KOPT-K1 (cell line): ENCODE measurements at regions not wholly inside any gene's neighbourhood (a gene's known extent, or its start where the extent isn't known, plus 50 kb on each side); places are given as distances from the start of the nearest gene placed in this dataset.
"Not testable (repeated sequence)": the region's sequence is repeated elsewhere in the genome, so short reads cannot be mapped to it uniquely, and the experiment has no call there.

ENCODE experiments used
- H3K27ac ChIP-seq: fragments of 200-600 bp; sonication (generic); 2 replicates; pipeline ENCODE4 v1.5.1; 2016; ENCODE audit warnings: antibody characterized with exemption, mild to moderate bottlenecking, low read depth, low read length; ENCODE audit not compliant: poor library complexity, severe bottlenecking
- H3K36me3 ChIP-seq: fragments of 200-600 bp; sonication (generic); 2 replicates; pipeline ENCODE4 v1.5.1; 2017; ENCODE audit warnings: antibody characterized with exemption, mild to moderate bottlenecking, low read length, moderate library complexity; ENCODE audit not compliant: insufficient read depth
- H3K9me3 ChIP-seq: fragments of 200-600 bp; sonication (generic); 2 replicates; pipeline ENCODE4 v1.5.1; 2017; ENCODE audit warnings: antibody characterized with exemption, low read length, mild to moderate bottlenecking; ENCODE audit not compliant: insufficient read depth, poor library complexity, severe bottlenecking

GRCh38 chr13:30074431-30074830 lies 224.0 kb upstream of the UBL3 start:
- H3K36me3 ChIP-seq: no peaks in the 10 kb centered on the region
- H3K9me3 ChIP-seq: no peaks in the 10 kb centered on the region
- no peak overlapping the region for H3K27ac ChIP-seq

GRCh38 chr13:30072818-30073186 lies 222.4 kb upstream of the UBL3 start:
- no peaks in the 10 kb centered on the region for H3K36me3 ChIP-seq
- H3K27ac ChIP-seq: no peak overlapping the region
- no peaks in the 10 kb centered on the region for H3K9me3 ChIP-seq

GRCh38 chr13:30071969-30072817 lies 221.8 kb upstream of the UBL3 start:
- H3K9me3 ChIP-seq: no peaks in the 10 kb centered on the region
- H3K36me3 ChIP-seq: no peaks in the 10 kb centered on the region
- no peak overlapping the region for H3K27ac ChIP-seq

- Histone ChIP-seq H3K9me3 (no peaks in the 10 kb centered on the region), H3K36me3 (no peaks in the 10 kb centered on the region), H3K27ac (no peak overlapping the region)
These were observed 214.8 kb upstream of the UBL3 start for GRCh38 chr13:30065181-30065580.

GRCh38 chr13:30063892-30064291 lies 213.5 kb upstream of the UBL3 start:
- no peak overlapping the region for H3K27ac ChIP-seq
- no peaks in the 10 kb centered on the region for H3K36me3 ChIP-seq
- peaks cover 8% of the 10 kb centered on the region for H3K9me3 ChIP-seq

GRCh38 chr13:30061217-30061616 lies 210.8 kb upstream of the UBL3 start:
- H3K27ac ChIP-seq: no peak overlapping the region
- H3K9me3 ChIP-seq: peaks cover 19% of the 10 kb centered on the region
- no peaks in the 10 kb centered on the region for H3K36me3 ChIP-seq

- Histone ChIP-seq H3K36me3 (no peaks in the 10 kb centered on the region), H3K27ac (no peak overlapping the region), H3K9me3 (peaks cover 19% of the 10 kb centered on the region)
These were observed 208.0 kb upstream of the UBL3 start for GRCh38 chr13:30058429-30058828.

GRCh38 chr13:30054546-30054945 lies 204.1 kb upstream of the UBL3 start:
- H3K27ac ChIP-seq, H3K36me3 ChIP-seq: not testable (repeated sequence)
- H3K9me3 ChIP-seq: peaks cover 18% of the 10 kb centered on the region

- Histone ChIP-seq H3K36me3 (no peaks in the 10 kb centered on the region), H3K27ac (no peak overlapping the region)
These were observed 203.5 kb upstream of the UBL3 start for GRCh38 chr13:30053939-30054338.

GRCh38 chr13:30052120-30052519 lies 201.7 kb upstream of the UBL3 start:
- Histone ChIP-seq H3K36me3 (no peaks in the 10 kb centered on the region), H3K9me3 (no peaks in the 10 kb centered on the region), H3K27ac (peak overlapping the region; percentile 64)

More at GRCh38 chr13:30053939-30054338, 203.5 kb upstream of the UBL3 start:
- H3K9me3 ChIP-seq: peaks cover 12% of the 10 kb centered on the region

GRCh38 chr13:30051531-30052060 lies 201.2 kb upstream of the UBL3 start:
- H3K9me3 ChIP-seq: no peaks in the 10 kb centered on the region
- H3K27ac ChIP-seq: peak overlapping the region; percentile 64
- H3K36me3 ChIP-seq: no peaks in the 10 kb centered on the region

- Histone ChIP-seq H3K27ac (no peak overlapping the region), H3K9me3 (no peaks in the 10 kb centered on the region), H3K36me3 (no peaks in the 10 kb centered on the region)
These were observed 199.3 kb upstream of the UBL3 start for GRCh38 chr13:30049692-30050091.

- no peaks in the 10 kb centered on the region for H3K9me3 ChIP-seq
- H3K27ac ChIP-seq: peak overlapping the region; percentile 52
- H3K36me3 ChIP-seq: no peaks in the 10 kb centered on the region
These were observed 196.9 kb upstream of the UBL3 start for GRCh38 chr13:30047154-30047874.

- no peak overlapping the region for H3K27ac ChIP-seq
- no peaks in the 10 kb centered on the region for H3K9me3 ChIP-seq
- H3K36me3 ChIP-seq: no peaks in the 10 kb centered on the region
These were observed 195.7 kb upstream of the UBL3 start for GRCh38 chr13:30045916-30046704.

GRCh38 chr13:30044932-30045331 lies 194.5 kb upstream of the UBL3 start:
- H3K9me3 ChIP-seq: no peaks in the 10 kb centered on the region
- H3K27ac ChIP-seq: no peak overlapping the region
- H3K36me3 ChIP-seq: no peaks in the 10 kb centered on the region
